GM20431 (cell line): ENCODE measurements at regions not wholly inside any gene's neighbourhood (a gene's known extent, or its start where the extent isn't known, plus 50 kb on each side); places are given as distances from the start of the nearest gene placed in this dataset.

Experiments
- in situ Hi-C: fragments of 300-500 bp; cut with MseI, MboI; formaldehyde crosslinking; loops from one replicate; pipeline ENCODE4 v1.15.0; 2020; ENCODE audit warnings: low sequenced_read_pairs; ENCODE audit not compliant: unreplicated experiment

- in situ Hi-C loops = no loop called here
Measured at GRCh38 chr12:47023311-47023710, 56.1 kb upstream of the PCED1B start.

GRCh38 chr12:47023953-47024352 lies 55.5 kb upstream of the PCED1B start:
- in situ Hi-C loops = no loop called here

GRCh38 chr12:47024463-47024862 lies 55.0 kb upstream of the PCED1B start:
- in situ Hi-C loops = no loop called here

GRCh38 chr12:47025349-47025748 lies 54.1 kb upstream of the PCED1B start:
- in situ Hi-C loops = no loop called here

GRCh38 chr12:47025798-47026197 lies 53.6 kb upstream of the PCED1B start:
- in situ Hi-C loops = no loop called here

GRCh38 chr12:47026291-47026690 lies 53.1 kb upstream of the PCED1B start:
- in situ Hi-C loops = no loop called here
